ENCODE measurements at regions not wholly inside any gene's neighbourhood (a gene's known extent, or its start where the extent isn't known, plus 50 kb on each side); places are given as distances from the start of the nearest gene placed in this dataset.
"Not testable (repeated sequence)": the region's sequence is repeated elsewhere in the genome, so short reads cannot be mapped to it uniquely, and the experiment has no call there.

- no peaks in the 10 kb centered on the region for H3K36me3 Mint-ChIP-seq (ENCODE audit: insufficient read depth)
- no peaks in the 10 kb centered on the region for H3K27me3 Mint-ChIP-seq
- H3K27ac Mint-ChIP-seq = no peak overlapping the region
- TF ChIP-seq, protein P1, sequence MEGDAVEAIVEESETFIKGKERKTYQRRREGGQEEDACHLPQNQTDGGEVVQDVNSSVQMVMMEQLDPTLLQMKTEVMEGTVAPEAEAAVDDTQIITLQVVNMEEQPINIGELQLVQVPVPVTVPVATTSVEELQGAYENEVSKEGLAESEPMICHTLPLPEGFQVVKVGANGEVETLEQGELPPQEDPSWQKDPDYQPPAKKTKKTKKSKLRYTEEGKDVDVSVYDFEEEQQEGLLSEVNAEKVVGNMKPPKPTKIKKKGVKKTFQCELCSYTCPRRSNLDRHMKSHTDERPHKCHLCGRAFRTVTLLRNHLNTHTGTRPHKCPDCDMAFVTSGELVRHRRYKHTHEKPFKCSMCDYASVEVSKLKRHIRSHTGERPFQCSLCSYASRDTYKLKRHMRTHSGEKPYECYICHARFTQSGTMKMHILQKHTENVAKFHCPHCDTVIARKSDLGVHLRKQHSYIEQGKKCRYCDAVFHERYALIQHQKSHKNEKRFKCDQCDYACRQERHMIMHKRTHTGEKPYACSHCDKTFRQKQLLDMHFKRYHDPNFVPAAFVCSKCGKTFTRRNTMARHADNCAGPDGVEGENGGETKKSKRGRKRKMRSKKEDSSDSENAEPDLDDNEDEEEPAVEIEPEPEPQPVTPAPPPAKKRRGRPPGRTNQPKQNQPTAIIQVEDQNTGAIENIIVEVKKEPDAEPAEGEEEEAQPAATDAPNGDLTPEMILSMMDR (IDR thresholded peaks at IDR 0.05; ENCODE audit: unreplicated experiment) = no peak
- no peak overlapping the region for H3K4me3 Mint-ChIP-seq (ENCODE audit: low read depth)
- no peaks in the 10 kb centered on the region for H3K9me3 Mint-ChIP-seq (ENCODE audit: low read depth)
- H3K4me1 Mint-ChIP-seq (ENCODE audit: low read depth) = peaks cover 32% of the 10 kb centered on the region
- DNase-seq (ENCODE audit: low spot score, unreplicated experiment) = no peak
Measured at GRCh38 chr21:33969581-33969980, 54.0 kb upstream of the ATP5PO start.

DNA sequence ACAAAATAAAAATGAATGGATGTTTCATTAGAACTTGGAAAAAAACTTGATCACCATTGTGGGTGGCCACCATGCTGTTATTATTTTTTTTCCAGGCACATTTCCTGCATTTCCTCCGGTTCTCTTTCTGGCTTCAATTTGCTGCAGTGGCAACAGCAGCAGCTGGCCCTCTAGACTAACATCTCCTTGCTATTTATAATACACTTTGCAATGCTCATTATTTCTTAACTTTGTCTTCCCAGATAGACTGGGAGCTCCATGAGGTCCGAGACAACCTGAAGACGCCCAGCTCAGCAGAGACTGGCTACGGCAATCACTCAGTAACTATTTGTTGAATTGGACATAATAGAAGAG, 53.4 kb upstream of the ATP5PO start:
- TF ChIP-seq, protein P1 (IDR thresholded peaks at IDR 0.05; ENCODE audit: unreplicated experiment) = no peak
- Mint-ChIP-seq H3K4me3 (ENCODE audit: low read depth) (no peak overlapping the region), H3K27me3 (no peaks in the 10 kb centered on the region), H3K36me3 (ENCODE audit: insufficient read depth) (no peaks in the 10 kb centered on the region), H3K4me1 (ENCODE audit: low read depth) (peaks cover 32% of the 10 kb centered on the region), H3K27ac (no peak overlapping the region), H3K9me3 (ENCODE audit: low read depth) (no peaks in the 10 kb centered on the region)
- no peak for DNase-seq (ENCODE audit: low spot score, unreplicated experiment)

GRCh38 chr21:33968080-33968994, 52.7 kb upstream of the ATP5PO start:
- no peak overlapping the region for H3K4me3 Mint-ChIP-seq (ENCODE audit: low read depth)

DNA sequence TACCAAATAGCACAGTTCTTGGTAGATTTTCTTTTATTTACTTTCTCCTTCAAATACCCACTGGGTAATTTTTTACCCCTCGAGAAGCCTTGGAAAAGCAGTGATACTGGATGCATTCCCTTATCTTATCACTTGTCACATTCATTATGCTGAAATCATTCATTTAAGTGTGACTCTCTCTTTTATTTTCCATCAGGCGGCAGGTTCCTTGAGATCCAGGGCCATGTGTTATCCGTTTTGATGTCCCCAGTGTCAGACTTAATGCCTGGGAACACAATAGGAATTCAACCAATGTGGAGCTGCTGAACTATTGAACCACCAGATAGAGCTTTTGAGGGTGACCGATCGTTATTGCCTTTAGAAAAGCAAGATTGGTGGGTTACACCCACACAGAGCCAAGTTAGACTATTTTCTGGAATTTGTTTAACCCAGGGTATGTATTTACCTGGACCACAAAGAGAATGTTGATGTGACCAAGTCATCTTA, 51.5 kb upstream of the ATP5PO start:
- Mint-ChIP-seq H3K27ac (peak overlapping the region; percentile 83), H3K36me3 (ENCODE audit: insufficient read depth) (peaks cover 9% of the 10 kb centered on the region), H3K27me3 (peaks cover 2% of the 10 kb centered on the region), H3K4me3 (ENCODE audit: low read depth) (no peak overlapping the region), H3K9me3 (ENCODE audit: low read depth) (no peaks in the 10 kb centered on the region), H3K4me1 (ENCODE audit: low read depth) (peaks cover 32% of the 10 kb centered on the region)
- DNase-seq (ENCODE audit: low spot score, unreplicated experiment) = no peak
- TF ChIP-seq, protein P1 (IDR thresholded peaks at IDR 0.05; ENCODE audit: unreplicated experiment) = no peak

More at GRCh38 chr21:33968080-33968994, 52.7 kb upstream of the ATP5PO start:
- H3K27me3 Mint-ChIP-seq = peaks cover under 1% of the 10 kb centered on the region
- H3K27ac Mint-ChIP-seq = peak overlapping the region; percentile 79
- DNase-seq (ENCODE audit: low spot score, unreplicated experiment) = no peak
- TF ChIP-seq, protein P1 (IDR thresholded peaks at IDR 0.05; ENCODE audit: unreplicated experiment) = no peak
- H3K36me3 Mint-ChIP-seq (ENCODE audit: insufficient read depth) = peaks cover under 1% of the 10 kb centered on the region
- H3K4me1 Mint-ChIP-seq (ENCODE audit: low read depth) = peaks cover 32% of the 10 kb centered on the region
- no peaks in the 10 kb centered on the region for H3K9me3 Mint-ChIP-seq (ENCODE audit: low read depth)

GRCh38 chr21:33966324-33966949, 50.8 kb upstream of the ATP5PO start:
- DNase-seq (ENCODE audit: low spot score, unreplicated experiment) = no peak
- H3K9me3 Mint-ChIP-seq (ENCODE audit: low read depth) = no peaks in the 10 kb centered on the region
- peaks cover 9% of the 10 kb centered on the region for H3K36me3 Mint-ChIP-seq (ENCODE audit: insufficient read depth)
- H3K4me1 Mint-ChIP-seq (ENCODE audit: low read depth) = peaks cover 27% of the 10 kb centered on the region
- H3K27me3 Mint-ChIP-seq = peaks cover 2% of the 10 kb centered on the region
- TF ChIP-seq, protein P1 (IDR thresholded peaks at IDR 0.05; ENCODE audit: unreplicated experiment) = no peak
- H3K4me3 Mint-ChIP-seq (ENCODE audit: low read depth) = no peak overlapping the region
- peak overlapping the region; percentile 83 for H3K27ac Mint-ChIP-seq

- not testable (repeated sequence) for H3K27me3 Mint-ChIP-seq; DNase-seq (ENCODE audit: low spot score, unreplicated experiment); H3K4me3 Mint-ChIP-seq (ENCODE audit: low read depth); H3K9me3 Mint-ChIP-seq (ENCODE audit: low read depth); H3K36me3 Mint-ChIP-seq (ENCODE audit: insufficient read depth); H3K27ac Mint-ChIP-seq
- peaks cover 22% of the 10 kb centered on the region for H3K4me1 Mint-ChIP-seq (ENCODE audit: low read depth)
Measured at GRCh38 chr21:33965662-33966061, 50.1 kb upstream of the ATP5PO start.
